Testis (tissue), 2 donors: ENCODE measurements at regions not wholly inside any gene's neighbourhood (a gene's known extent, or its start where the extent isn't known, plus 50 kb on each side); places are given as distances from the start of the nearest gene placed in this dataset.

Experiments used
- CTCF ChIP-seq, 3 experiments: fragments of 450-650 bp in 2 of 3; fragments of 200-600 bp in 1 of 3; sonication (generic) in 1 of 3; IDR thresholded peaks; one replicate each; pipeline ENCODE4 v1.5.1; 2016 to 2019; ENCODE audit warnings: antibody characterized with exemption in 3 of 3, mild to moderate bottlenecking in 2 of 3, moderate library complexity in 1 of 3
- POLR2A ChIP-seq: fragments of 450-650 bp; IDR thresholded peaks from one replicate; pipeline ENCODE4 v1.6.1; 2017; ENCODE audit warnings: antibody characterized with exemption, mild to moderate bottlenecking, moderate library complexity

- TF ChIP-seq CTCF (IDR thresholded peaks at IDR 0.05) (no peak), POLR2A (no peak)
These were observed 754.5 kb upstream of the MIR17HG start for GRCh38 chr13:90592943-90593342.
